K562 (cell line): ENCODE measurements at regions not wholly inside any gene's neighbourhood (a gene's known extent, or its start where the extent isn't known, plus 50 kb on each side); places are given as distances from the start of the nearest gene placed in this dataset.

Experiments used
- ATAC-seq: fragments of 200-7000 bp; cut with Tn5 transposase; 3 replicates; pipeline ENCODE4 v1.9.1; 2020; ENCODE audit warnings: moderate library complexity
- BruUV-seq: library from RNA; stranded (reverse); fragments of 400-500 nt; replicated peaks from 2 replicates; lab custom pipeline; 2021; lab: Mats Ljungman, UMichigan
- CTCF ChIA-PET: fragments of 300-600 bp; formaldehyde crosslinking; extraction: SDS; loops from one replicate; lab custom pipeline; 2021; ENCODE audit warnings: low intra/inter-chr PET ratio; lab: Yijun Ruan, JAX
- POLR2A ChIA-PET: fragments of 300-600, 350-650 bp; sonication (Branson Sonifier 250); formaldehyde crosslinking; extraction: SDS; loops from one replicate; lab custom pipeline; 2021; ENCODE audit warnings: antibody characterized with exemption, inconsistent platforms; lab: Yijun Ruan, JAX
- DNase-seq, 4 experiments: peaks; one replicate each; pipeline versions ENCODE4 v3.0.0 to v3.0.0-alpha.2; 2011 to 2018; ENCODE audit warnings: low spot score in 3 of 4, mixed read lengths in 3 of 4; ENCODE audit errors: extremely low read depth in 1 of 4
- FAIRE-seq: peaks from 2 replicates; lab custom pipeline; 2011; peaks lifted over from hg19 to GRCh38; lab: Jason Lieb, UNC
- H2AFZ ChIP-seq: 2 replicates; pipeline ENCODE4 v1.6.0; 2011; ENCODE audit warnings: low read depth, low read length, control low read depth, inconsistent platforms
- H3K27ac ChIP-seq: fragments of 200-600 bp; 3 replicates; pipeline ENCODE4 v1.8.0; 2011; ENCODE audit warnings: low read depth, mild to moderate bottlenecking, control low read depth, inconsistent platforms, low read length, moderate library complexity, mixed read lengths; ENCODE audit errors: extremely low read depth
- H3K27me3 ChIP-seq, 2 experiments: fragments of 300-600 bp in 1 of 2; 2 replicates in 1 of 2; 3 replicates in 1 of 2; pipeline versions ENCODE4 v1.6.0 to v1.8.0; 2011; ENCODE audit warnings: inconsistent platforms in 2 of 2, low read length in 2 of 2, mild to moderate bottlenecking in 1 of 2, mixed read lengths in 1 of 2, moderate library complexity in 1 of 2; ENCODE audit not compliant: control insufficient read depth in 2 of 2, insufficient read depth in 2 of 2
- H3K36me3 ChIP-seq: fragments of 300-600 bp; 3 replicates; pipeline ENCODE4 v1.8.0; 2011; ENCODE audit warnings: mild to moderate bottlenecking, low read length, inconsistent platforms; ENCODE audit not compliant: control insufficient read depth, insufficient read depth
- H3K4me1 ChIP-seq, 2 experiments: fragments of 200-600 bp in 1 of 2; replicated peaks in 1 of 2; 2 replicates in 1 of 2; 3 replicates in 1 of 2; pipeline versions ENCODE4 v1.5.1 to v1.8.0; 2011; ENCODE audit warnings: inconsistent platforms in 2 of 2, low read length in 2 of 2, mild to moderate bottlenecking in 1 of 2, mixed read lengths in 1 of 2, moderate library complexity in 1 of 2; ENCODE audit not compliant: control insufficient read depth in 2 of 2, insufficient read depth in 2 of 2
- H3K4me2 ChIP-seq: 2 replicates; pipeline ENCODE4 v1.6.1; 2011; ENCODE audit warnings: low read length, control low read depth, inconsistent platforms, mixed read lengths; ENCODE audit not compliant: insufficient read depth
- H3K4me3 ChIP-seq: fragments of 200-600 bp; sonication (generic), shearing (Covaris generic); 2 replicates; pipeline ENCODE4 v1.5.1; 2016; ENCODE audit warnings: control low read depth, inconsistent platforms
- H3K79me2 ChIP-seq: fragments of 200-600 bp; 3 replicates; pipeline ENCODE4 v1.8.0; 2011; ENCODE audit warnings: low read length, inconsistent platforms; ENCODE audit not compliant: control insufficient read depth, insufficient read depth
- H3K9ac ChIP-seq, 2 experiments: 2 replicates each; pipeline versions ENCODE4 v1.6.0 to v1.6.1; 2011; ENCODE audit warnings: low read depth in 2 of 2, low read length in 2 of 2, control low read depth in 1 of 2, inconsistent platforms in 1 of 2, mild to moderate bottlenecking in 1 of 2, mixed read lengths in 1 of 2; ENCODE audit not compliant: insufficient read depth in 1 of 2
- H3K9me1 ChIP-seq: one replicate; pipeline ENCODE4 v1.6.0; 2011; ENCODE audit warnings: inconsistent platforms, mild to moderate bottlenecking, low read length, moderate library complexity; ENCODE audit not compliant: control insufficient read depth, insufficient read depth
- H3K9me3 ChIP-seq: replicated peaks from 2 replicates; pipeline ENCODE4 v1.5.1; 2011; ENCODE audit warnings: low read depth, low read length, inconsistent platforms; ENCODE audit not compliant: control insufficient read depth, insufficient read depth
- H4K20me1 ChIP-seq: replicated peaks from 2 replicates; pipeline ENCODE4 v1.6.1; 2011; ENCODE audit warnings: low read length, inconsistent platforms, mixed read lengths; ENCODE audit not compliant: control insufficient read depth, insufficient read depth
- ARNT ChIP-seq, 2 experiments: fragments of 450-650 bp; IDR thresholded peaks; 2 replicates each; pipeline ENCODE4 v1.6.1; 2016; ENCODE audit warnings: mild to moderate bottlenecking in 1 of 2
- CGGBP1 ChIP-seq: fragments of 250-450 bp; sonication (Bioruptor Pico); IDR thresholded peaks from 2 replicates; pipeline ENCODE4 v1.9.0; 2021; ENCODE audit warnings: mild to moderate bottlenecking
- HDAC3 ChIP-seq: fragments of 450-650 bp; IDR thresholded peaks from 2 replicates; pipeline ENCODE4 v1.6.1; 2018; ENCODE audit warnings: borderline replicate concordance, mild to moderate bottlenecking, moderate library complexity; ENCODE audit not compliant: partially characterized antibody
- HMBOX1 ChIP-seq: sonication (generic); IDR thresholded peaks from 2 replicates; pipeline ENCODE4 v1.6.1; 2016
- HOXB6 ChIP-seq: fragments of 250-450 bp; sonication (Bioruptor Pico); IDR thresholded peaks from 2 replicates; pipeline ENCODE4 v1.5.1; 2022; ENCODE audit warnings: mild to moderate bottlenecking, borderline replicate concordance
- KLF1 ChIP-seq: fragments of 450-650 bp; IDR thresholded peaks from 2 replicates; pipeline ENCODE4 v1.6.1; 2016; ENCODE audit warnings: missing genetic modification characterization, missing compliant biosample characterization
- MNT ChIP-seq, 2 experiments: fragments of 450-650 bp; conservative IDR thresholded peaks; 2 replicates each; pipeline ENCODE4 v1.6.1; 2017; ENCODE audit warnings: mild to moderate bottlenecking in 2 of 2, moderate library complexity in 2 of 2
- PURB ChIP-seq: sonication (generic); formaldehyde crosslinking; IDR thresholded peaks from 2 replicates; pipeline ENCODE4 v1.9.0; 2021; ENCODE audit warnings: low read depth, mild to moderate bottlenecking, missing genetic modification reagents
- SMC3 ChIP-seq: conservative IDR thresholded peaks from 2 replicates; pipeline ENCODE4 v1.6.1; 2011; ENCODE audit warnings: low read depth, low read length, improper control_type of control experiment; ENCODE audit not compliant: insufficient read depth
- TEAD2 ChIP-seq: fragments of 450-650 bp; IDR thresholded peaks from 2 replicates; pipeline ENCODE4 v1.6.1; 2016; ENCODE audit warnings: missing genetic modification characterization, control low read depth, missing compliant biosample characterization
- ZKSCAN8 ChIP-seq: fragments of 200-800 bp; sonication (Bioruptor generic); IDR thresholded peaks from 2 replicates; pipeline ENCODE4 v1.6.1; 2016; ENCODE audit warnings: missing genetic modification characterization, missing compliant biosample characterization
- ZNF212 ChIP-seq: fragments of 450-650 bp; formaldehyde crosslinking; IDR thresholded peaks from 2 replicates; pipeline ENCODE4 v1.4.0; 2020; ENCODE audit warnings: mild to moderate bottlenecking
- ZNF24 ChIP-seq: fragments of 450-650 bp; IDR thresholded peaks from 2 replicates; pipeline ENCODE4 v1.6.1; 2016
- ZNF253 ChIP-seq: fragments of 250-450 bp; sonication (Bioruptor Pico); conservative IDR thresholded peaks from 2 replicates; pipeline ENCODE4 v1.6.1; 2021; ENCODE audit warnings: mild to moderate bottlenecking
- WGBS: fragments of 100-300 bp; shearing (Covaris generic); methylation state at CpG from one replicate; pipeline ENCODE4 v1.1.6; 2016; ENCODE audit warnings: low coverage, mixed read lengths; ENCODE audit not compliant: insufficient coverage; ENCODE audit errors: missing lambda C conversion rate; 5-methylcytosine and 5-hydroxymethylcytosine counted together
- in situ Hi-C: fragments of 300-500 bp; cut with MboI; formaldehyde crosslinking; loops from 4 replicates; pipeline ENCODE4 v1.15.0; 2018; ENCODE audit warnings: inconsistent platforms, mixed read lengths
- intact Hi-C: fragments of 100-400 bp; cut with micrococcal nuclease; formaldehyde crosslinking; loops from 2 replicates; pipeline ENCODE4 v1.14.2; 2022
- TF ChIP-seq, protein P1 (sequence below): fragments of 450-650 bp; IDR thresholded peaks from 2 replicates; pipeline ENCODE4 v1.6.1; 2016; ENCODE audit warnings: mild to moderate bottlenecking
- TF ChIP-seq, protein P2 (sequence below): fragments of 250-450 bp; sonication (Bioruptor Pico); IDR thresholded peaks from 2 replicates; pipeline ENCODE4 v1.4.0; 2020; ENCODE audit warnings: mild to moderate bottlenecking, moderate library complexity

GRCh38 chr15:62278534-62278933 lies 113.4 kb upstream of the C2CD4B start:
- in situ Hi-C loops (no loop called here), intact Hi-C loops (no loop called here)
- DNase-seq (no peak), ATAC-seq (no peak), FAIRE-seq (no peak)
- H2AFZ ChIP-seq, result no peak overlapping the region
- H3K4me3 ChIP-seq, result no peak overlapping the region
- no peaks in the 10 kb centered on the region for H3K9me1 ChIP-seq
- H3K36me3 ChIP-seq, result no peaks in the 10 kb centered on the region
- no peak overlapping the region for H3K27ac ChIP-seq
- POLR2A ChIA-PET, result no interaction called here
- no peaks in the 10 kb centered on the region for H3K27me3 ChIP-seq
- H3K4me1 ChIP-seq, result no peaks in the 10 kb centered on the region
- 0% methylated on average over 4 of the region's 4 CpGs for WGBS
- CTCF ChIA-PET, result no interaction called here
- no peaks in the 10 kb centered on the region for H4K20me1 ChIP-seq
- no peak overlapping the region for H3K9ac ChIP-seq
- H3K9me3 ChIP-seq, result no peaks in the 10 kb centered on the region
- H3K4me2 ChIP-seq, result no peak overlapping the region
- BruUV-seq, result no TSS peak
- no peaks in the 10 kb centered on the region for H3K79me2 ChIP-seq
- TF ChIP-seq, protein P1, sequence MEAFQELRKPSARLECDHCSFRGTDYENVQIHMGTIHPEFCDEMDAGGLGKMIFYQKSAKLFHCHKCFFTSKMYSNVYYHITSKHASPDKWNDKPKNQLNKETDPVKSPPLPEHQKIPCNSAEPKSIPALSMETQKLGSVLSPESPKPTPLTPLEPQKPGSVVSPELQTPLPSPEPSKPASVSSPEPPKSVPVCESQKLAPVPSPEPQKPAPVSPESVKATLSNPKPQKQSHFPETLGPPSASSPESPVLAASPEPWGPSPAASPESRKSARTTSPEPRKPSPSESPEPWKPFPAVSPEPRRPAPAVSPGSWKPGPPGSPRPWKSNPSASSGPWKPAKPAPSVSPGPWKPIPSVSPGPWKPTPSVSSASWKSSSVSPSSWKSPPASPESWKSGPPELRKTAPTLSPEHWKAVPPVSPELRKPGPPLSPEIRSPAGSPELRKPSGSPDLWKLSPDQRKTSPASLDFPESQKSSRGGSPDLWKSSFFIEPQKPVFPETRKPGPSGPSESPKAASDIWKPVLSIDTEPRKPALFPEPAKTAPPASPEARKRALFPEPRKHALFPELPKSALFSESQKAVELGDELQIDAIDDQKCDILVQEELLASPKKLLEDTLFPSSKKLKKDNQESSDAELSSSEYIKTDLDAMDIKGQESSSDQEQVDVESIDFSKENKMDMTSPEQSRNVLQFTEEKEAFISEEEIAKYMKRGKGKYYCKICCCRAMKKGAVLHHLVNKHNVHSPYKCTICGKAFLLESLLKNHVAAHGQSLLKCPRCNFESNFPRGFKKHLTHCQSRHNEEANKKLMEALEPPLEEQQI, result no peak
- TF ChIP-seq HOXB6 (CRISPR knock-in tag) (no peak), KLF1 (no peak), TEAD2 (no peak), HDAC3 (no peak), ZNF253 (no peak), ZNF24 (no peak), PURB (CRISPR knock-in tag) (no peak), ARNT (IDR thresholded peaks at IDR 0.05) (no peak), ZKSCAN8 (no peak), MNT (conservative IDR thresholded peaks at IDR 0.05) (no peak), HMBOX1 (no peak), ZNF212 (CRISPR knock-in tag) (no peak), SMC3 (no peak), CGGBP1 (no peak)
- TF ChIP-seq, protein P2, sequence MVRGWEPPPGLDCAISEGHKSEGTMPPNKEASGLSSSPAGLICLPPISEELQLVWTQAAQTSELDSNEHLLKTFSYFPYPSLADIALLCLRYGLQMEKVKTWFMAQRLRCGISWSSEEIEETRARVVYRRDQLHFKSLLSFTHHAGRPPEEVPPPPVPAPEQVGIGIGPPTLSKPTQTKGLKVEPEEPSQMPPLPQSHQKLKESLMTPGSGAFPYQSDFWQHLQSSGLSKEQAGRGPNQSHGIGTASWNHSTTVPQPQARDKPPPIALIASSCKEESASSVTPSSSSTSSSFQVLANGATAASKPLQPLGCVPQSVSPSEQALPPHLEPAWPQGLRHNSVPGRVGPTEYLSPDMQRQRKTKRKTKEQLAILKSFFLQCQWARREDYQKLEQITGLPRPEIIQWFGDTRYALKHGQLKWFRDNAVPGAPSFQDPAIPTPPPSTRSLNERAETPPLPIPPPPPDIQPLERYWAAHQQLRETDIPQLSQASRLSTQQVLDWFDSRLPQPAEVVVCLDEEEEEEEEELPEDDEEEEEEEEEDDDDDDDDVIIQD, result no peak
